ENCODE measurements at regions not wholly inside any gene's neighbourhood (a gene's known extent, or its start where the extent isn't known, plus 50 kb on each side); places are given as distances from the start of the nearest gene placed in this dataset.

GRCh38 chr14:34086223-34086757 lies 135.4 kb upstream of the EGLN3 start:
- H3K79me2 ChIP-seq (ENCODE audit: insufficient read depth, low read length), result no peaks in the 10 kb centered on the region
- ATAC-seq (no peak), DNase-seq (ENCODE audit: low read depth, low spot score) (no peak)
- no peaks in the 10 kb centered on the region for H3K9me3 ChIP-seq (ENCODE audit: control insufficient read depth in 1 of 2, insufficient read depth in 1 of 2, low read depth in 1 of 2, low read length in 2 of 2)
- no peak overlapping the region for H2AFZ ChIP-seq (ENCODE audit: low read depth, low read length, poor library complexity, severe bottlenecking)
- no peaks in the 10 kb centered on the region for H3K9me2 ChIP-seq (ENCODE audit: insufficient read depth)
- BruUV-seq (replicated peaks), result no TSS peak
- no peak overlapping the region for H3K9ac ChIP-seq (ENCODE audit: low read length)
- TF ChIP-seq ZFX (IDR thresholded peaks at IDR 0.05) (no peak), CTCF (IDR thresholded peaks at IDR 0.05 in 2 of 3, conservative IDR thresholded peaks at IDR 0.05 in 1 of 3; ENCODE audit: borderline replicate concordance in 1 of 3, insufficient read depth in 1 of 3, low read depth in 2 of 3, low read length in 2 of 3) (no peak), ATF3 (IDR thresholded peaks at IDR 0.05) (no peak), ZNF274 (IDR thresholded peaks at IDR 0.05; ENCODE audit: low read depth, low read length) (no peak), EGR1 (IDR thresholded peaks at IDR 0.05; ENCODE audit: low read depth) (no peak), YY1 (IDR thresholded peaks at IDR 0.05; ENCODE audit: extremely low read depth, insufficient replicate concordance, low read depth, low read length) (no peak), JUND (IDR thresholded peaks at IDR 0.05) (no peak), POLR2A (IDR thresholded peaks at IDR 0.05; ENCODE audit: borderline replicate concordance, extremely low read depth, insufficient read depth, insufficient read length) (no peak), EZH2phosphoT487 (IDR thresholded peaks at IDR 0.05; ENCODE audit: borderline replicate concordance) (no peak), SIN3A (IDR thresholded peaks at IDR 0.05; ENCODE audit: low read depth) (no peak), SP1 (IDR thresholded peaks at IDR 0.05; ENCODE audit: low read depth) (no peak), REST (IDR thresholded peaks at IDR 0.05; ENCODE audit: low read depth) (no peak), CEBPB (IDR thresholded peaks at IDR 0.05; ENCODE audit: low read depth) (no peak), SRF (IDR thresholded peaks at IDR 0.05; ENCODE audit: low read depth) (no peak), TCF7L2 (IDR thresholded peaks at IDR 0.05; ENCODE audit: borderline replicate concordance, extremely low read depth, insufficient read depth, insufficient read length) (no peak)
- ChIA-PET CTCF (interaction anchor here (1.5 kb wide), 1 partner anchor 12 kb away, joined by 8 read pairs; no protein-coding TSS in a partner anchor), RAD21 (ENCODE audit: low non-redundant PET in 1 of 2, low total read pairs in 2 of 2, uncharacterized antibody in 2 of 2, unreplicated experiment in 2 of 2) (no interaction called here), POLR2A (no interaction called here)
- intact Hi-C loops (cut with micrococcal nuclease), result no loop called here
- no peaks in the 10 kb centered on the region for H3K36me3 ChIP-seq (ENCODE audit: control insufficient read depth in 1 of 2, insufficient read depth in 2 of 2, low read length in 2 of 2)
- H3K27ac ChIP-seq (ENCODE audit: low read depth, low read length), result no peak overlapping the region
- H3K4me3 ChIP-seq (replicated peaks in 1 of 2; ENCODE audit: low read depth in 1 of 2, low read length in 2 of 2), result no peak overlapping the region
- H3K4me1 ChIP-seq (ENCODE audit: control insufficient read depth in 1 of 2, insufficient read depth in 2 of 2, low read length in 2 of 2), result peaks cover 24 to 33% of the 10 kb centered on the region in 2 experiments
- H3K4me2 ChIP-seq (ENCODE audit: low read length), result no peak overlapping the region
- H3K27me3 ChIP-seq (ENCODE audit: insufficient read depth, low read length), result no peaks in the 10 kb centered on the region
- H4K20me1 ChIP-seq (ENCODE audit: insufficient read depth), result no peaks in the 10 kb centered on the region

Data from HCT116 (cell line).